Stimulated activated CD8-positive, alpha-beta memory T cell treated with anti-CD3 and anti-CD28 coated beads, Interleukin-15, amount 100 ng/mL, for 1 hour (primary cell): ENCODE measurements at regions not wholly inside any gene's neighbourhood (a gene's known extent, or its start where the extent isn't known, plus 50 kb on each side); places are given as distances from the start of the nearest gene placed in this dataset.

ENCODE experiments used
- DNase-seq: peaks from one replicate; pipeline ENCODE4 v3.0.0-alpha.2; 2020; ENCODE audit warnings: low read depth

GRCh38 chr6:44531442-44532015 is 144.0 kb downstream of the CDC5L start:
- no peak for DNase-seq

DNA sequence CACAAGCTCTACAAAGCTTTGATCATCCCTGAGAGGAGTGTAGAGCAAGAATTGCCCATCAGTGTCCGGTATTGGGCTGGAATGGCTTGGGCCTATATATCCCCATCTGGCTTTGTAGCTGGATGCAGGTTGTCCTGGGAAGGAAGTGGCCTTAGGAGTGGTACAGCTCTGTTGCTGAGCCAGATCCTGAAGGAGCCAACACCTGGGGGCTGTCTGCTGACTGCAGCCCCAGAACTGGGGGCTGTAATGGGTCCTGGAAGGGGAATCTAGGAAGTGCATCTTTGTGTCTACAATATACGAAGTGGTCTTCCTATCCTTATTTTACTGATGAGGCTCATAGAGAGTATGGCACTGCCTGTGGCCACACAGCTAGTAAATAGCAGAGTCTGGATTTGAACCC is 145.9 kb downstream of the CDC5L start:
- no peak for DNase-seq

GRCh38 chr6:44534291-44534690 is 146.8 kb downstream of the CDC5L start:
- DNase-seq, result no peak

DNA sequence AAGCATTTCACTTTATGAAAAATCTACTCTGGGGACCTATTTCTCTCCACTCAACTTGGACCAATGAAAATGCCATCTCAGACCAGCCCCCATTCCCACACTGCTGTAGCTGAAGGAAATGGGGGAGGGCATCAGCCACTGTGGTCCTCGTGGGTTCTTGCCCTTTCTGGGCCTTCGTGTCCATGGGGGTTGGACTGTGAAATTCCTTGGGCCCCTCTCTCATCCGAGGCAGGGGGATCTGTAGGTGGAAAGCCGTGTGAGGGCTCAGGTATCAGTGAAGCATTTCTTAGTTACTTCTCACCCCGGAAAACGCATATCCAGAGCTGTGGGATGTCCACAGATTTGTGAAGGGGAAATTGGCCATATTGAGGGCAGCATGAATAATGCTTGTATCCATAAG is 147.9 kb downstream of the CDC5L start:
- DNase-seq, result no peak

DNA sequence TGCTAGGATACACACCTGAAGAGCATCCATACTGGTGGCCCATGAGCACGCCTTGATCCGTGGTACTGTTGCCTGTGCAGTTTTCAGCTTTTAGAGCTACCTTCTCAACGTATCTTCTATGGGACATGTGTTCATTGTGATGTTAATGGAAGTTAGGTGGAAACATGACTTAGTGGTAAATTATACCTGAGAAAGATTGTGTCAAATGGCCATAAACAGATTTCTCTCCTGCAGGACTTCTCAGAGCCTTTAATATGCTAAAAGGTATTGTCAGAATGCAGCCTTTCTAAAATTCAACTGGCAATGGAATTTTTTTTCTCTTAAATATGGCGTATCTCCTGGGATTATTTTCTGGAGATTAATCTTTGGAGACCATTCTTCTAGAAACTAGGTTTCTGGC is 148.5 kb downstream of the CDC5L start:
- no peak for DNase-seq

- no peak for DNase-seq
Measured at GRCh38 chr6:44537306-44538049, 150.0 kb downstream of the CDC5L start.

- no peak for DNase-seq
Measured at GRCh38 chr6:44538131-44538806, 150.8 kb downstream of the CDC5L start.

GRCh38 chr6:44538807-44539201 is 151.3 kb downstream of the CDC5L start:
- DNase-seq, result no peak

GRCh38 chr6:44539701-44540355 is 152.3 kb downstream of the CDC5L start:
- DNase-seq, result no peak

DNA sequence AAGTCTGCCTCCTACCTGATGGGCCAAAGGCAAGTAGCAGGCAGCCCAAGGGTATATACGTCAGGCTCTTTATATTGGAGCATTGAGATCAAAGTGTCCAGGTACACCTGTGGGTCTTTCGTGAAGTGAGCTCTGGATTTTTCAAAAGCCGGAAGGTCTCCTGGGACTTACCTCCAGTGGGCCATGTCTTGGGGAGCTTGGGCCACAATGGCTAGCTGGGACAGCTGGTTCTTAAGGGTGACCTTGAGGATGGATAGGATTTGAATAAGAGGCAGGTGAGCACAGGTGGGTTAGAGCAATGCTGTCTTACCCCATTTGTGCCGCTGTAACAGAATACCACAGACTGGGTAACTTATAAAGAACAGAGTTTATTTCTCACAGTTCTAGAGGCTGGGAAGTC is 153.4 kb downstream of the CDC5L start:
- DNase-seq, result no peak

GRCh38 chr6:44542401-44543116 is 155.1 kb downstream of the CDC5L start:
- no peak for DNase-seq

- DNase-seq, result no peak
Measured at GRCh38 chr6:44543664-44544063, 156.2 kb downstream of the CDC5L start.

- DNase-seq, result no peak
Measured at GRCh38 chr6:44545224-44545623, 157.7 kb downstream of the CDC5L start.

DNA sequence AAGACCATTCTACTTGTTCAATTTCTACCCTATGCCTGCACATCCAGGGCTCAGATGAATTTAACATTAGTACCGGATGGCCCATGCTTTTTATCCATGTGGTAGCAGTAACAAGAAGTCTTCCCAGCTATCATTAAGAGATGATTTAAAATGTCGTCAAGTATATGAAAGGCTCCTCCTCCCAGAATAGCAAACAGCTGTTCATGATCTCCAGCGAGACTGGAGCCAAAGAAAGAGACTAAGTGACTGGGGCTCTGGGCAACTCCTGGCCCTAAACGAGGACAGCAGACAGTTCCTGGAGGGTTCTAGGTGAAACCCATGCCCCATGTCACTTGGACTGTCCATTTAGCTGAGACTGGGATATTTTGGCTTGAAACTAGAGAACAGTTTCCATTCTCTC is 160.8 kb downstream of the CDC5L start:
- no peak for DNase-seq

- no peak for DNase-seq
Measured at GRCh38 chr6:44549516-44549915, 162.0 kb downstream of the CDC5L start.

GRCh38 chr6:44554194-44554593 is 166.7 kb downstream of the CDC5L start:
- DNase-seq, result no peak

DNA sequence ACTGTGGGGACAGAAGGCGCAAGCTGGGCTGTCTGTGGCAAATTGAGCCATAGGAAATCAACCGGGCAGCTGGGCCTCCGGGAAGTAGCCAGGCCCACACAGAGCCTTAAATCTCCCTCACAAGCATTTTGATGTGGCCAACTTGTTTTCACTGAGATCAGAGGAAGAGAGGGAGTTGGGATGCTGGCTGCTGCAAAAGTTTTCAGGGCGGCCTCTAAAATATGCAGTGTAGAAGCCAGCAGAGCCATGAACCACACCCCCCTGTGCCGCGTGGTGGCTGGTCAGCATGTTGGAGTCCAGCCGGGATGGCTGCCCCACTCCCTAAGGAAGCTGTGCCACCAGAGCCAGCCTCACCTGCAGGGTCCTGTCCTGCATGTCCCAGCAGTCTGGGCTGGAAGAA is 167.4 kb downstream of the CDC5L start:
- DNase-seq, result no peak

- DNase-seq, result no peak
Measured at GRCh38 chr6:44556046-44556445, 168.5 kb downstream of the CDC5L start.

- no peak for DNase-seq
Measured at GRCh38 chr6:44558024-44558831, 170.7 kb downstream of the CDC5L start.

DNA sequence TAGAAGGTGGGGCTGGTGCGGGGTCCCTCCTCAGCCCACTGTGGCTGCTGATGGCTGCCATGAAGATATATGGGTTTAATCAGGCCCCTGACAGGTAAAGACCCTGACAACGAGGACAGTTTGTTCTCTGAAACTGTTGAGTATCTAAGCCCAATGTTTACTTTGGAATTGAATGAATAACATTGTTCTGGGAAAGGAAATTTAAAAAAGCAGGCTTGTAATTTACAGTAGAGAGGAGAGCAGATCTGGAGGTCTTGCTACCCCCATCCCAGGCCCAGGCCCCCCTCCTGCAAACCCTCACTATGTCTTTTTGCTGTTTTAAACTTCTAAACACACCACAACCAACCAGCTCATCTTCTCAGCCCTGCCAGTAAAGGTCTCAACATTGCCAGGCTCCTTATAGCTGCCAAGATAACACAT is 171.3 kb downstream of the CDC5L start:
- no peak for DNase-seq

- no peak for DNase-seq
Measured at GRCh38 chr6:44559486-44560270, 172.2 kb downstream of the CDC5L start.
